ENCODE measurements at regions not wholly inside any gene's neighbourhood (a gene's known extent, or its start where the extent isn't known, plus 50 kb on each side); places are given as distances from the start of the nearest gene placed in this dataset.

- no peak overlapping the region for H3K27ac Mint-ChIP-seq
- no peaks in the 10 kb centered on the region for H3K4me1 Mint-ChIP-seq
- no peaks in the 10 kb centered on the region for H3K9me3 ChIP-seq (ENCODE audit: control insufficient read depth, insufficient read depth, low read length)
- intact Hi-C loops (cut with micrococcal nuclease), result no loop called here
- H3K4me3 ChIP-seq (ENCODE audit: low read length), result no peak overlapping the region
- peaks cover 0 to 3% of the 10 kb centered on the region in 2 donors for H3K9me3 Mint-ChIP-seq
- no peaks in the 10 kb centered on the region for H3K36me3 ChIP-seq (ENCODE audit: control insufficient read depth, insufficient read depth, low read length)
- DNase-seq (no peak), ATAC-seq (no peak)
- no peak overlapping the region for H3K27ac ChIP-seq (ENCODE audit: low read length)
- no peaks in the 10 kb centered on the region for H3K27me3 ChIP-seq (ENCODE audit: control insufficient read depth, insufficient read depth, low read length)
- peaks cover 4 to 13% of the 10 kb centered on the region in 2 donors for H3K27me3 Mint-ChIP-seq (ENCODE audit: low read depth in 2 of 2)
- no peaks in the 10 kb centered on the region for H3K36me3 Mint-ChIP-seq
- no CpG with 5 or more reads among the region's 1 CpG for WGBS (ENCODE audit: insufficient coverage)
- no peak for TF ChIP-seq CTCF (IDR thresholded peaks at IDR 0.05)
- H3K4me1 ChIP-seq (ENCODE audit: control insufficient read depth, insufficient read depth, low read length), result no peaks in the 10 kb centered on the region
- H3K4me3 Mint-ChIP-seq, result no peak overlapping the region
These were observed 113.4 kb upstream of the CARMIL1 start for GRCh38 chr6:25165800-25166199.

GRCh38 chr6:25166955-25167748 is 112.0 kb upstream of the CARMIL1 start:
- Histone ChIP-seq H3K27ac (ENCODE audit: low read length) (no peak overlapping the region), H3K4me1 (ENCODE audit: control insufficient read depth, insufficient read depth, low read length) (no peaks in the 10 kb centered on the region), H3K36me3 (ENCODE audit: control insufficient read depth, insufficient read depth, low read length) (no peaks in the 10 kb centered on the region), H3K9me3 (ENCODE audit: control insufficient read depth, insufficient read depth, low read length) (no peaks in the 10 kb centered on the region), H3K27me3 (ENCODE audit: control insufficient read depth, insufficient read depth, low read length) (no peaks in the 10 kb centered on the region), H3K4me3 (ENCODE audit: low read length) (no peak overlapping the region)
- Mint-ChIP-seq H3K27me3 (ENCODE audit: low read depth in 2 of 2) (peaks cover 4 to 13% of the 10 kb centered on the region in 2 donors), H3K27ac (no peak overlapping the region), H3K9me3 (no peaks in the 10 kb centered on the region), H3K36me3 (no peaks in the 10 kb centered on the region), H3K4me3 (no peak overlapping the region), H3K4me1 (no peaks in the 10 kb centered on the region)
- DNase-seq (no peak), ATAC-seq (no peak)
- TF ChIP-seq CTCF (IDR thresholded peaks at IDR 0.05), result no peak
- 72% methylated on average over 4 of the region's 6 CpGs for WGBS (ENCODE audit: insufficient coverage)
- intact Hi-C loops (cut with micrococcal nuclease), result no loop called here

GRCh38 chr6:25167961-25168360 is 111.2 kb upstream of the CARMIL1 start:
- Mint-ChIP-seq H3K9me3 (no peaks in the 10 kb centered on the region), H3K27ac (no peak overlapping the region), H3K36me3 (no peaks in the 10 kb centered on the region), H3K27me3 (ENCODE audit: low read depth in 2 of 2) (peaks cover 4 to 13% of the 10 kb centered on the region in 2 donors), H3K4me1 (peaks cover 0 to 4% of the 10 kb centered on the region in 2 donors), H3K4me3 (no peak overlapping the region)
- no peak for ATAC-seq
- no peaks in the 10 kb centered on the region for H3K36me3 ChIP-seq (ENCODE audit: control insufficient read depth, insufficient read depth, low read length)
- WGBS (ENCODE audit: insufficient coverage), result 88% methylated on average over 1 of the region's 1 CpG
- intact Hi-C loops (cut with micrococcal nuclease), result no loop called here
- no peaks in the 10 kb centered on the region for H3K4me1 ChIP-seq (ENCODE audit: control insufficient read depth, insufficient read depth, low read length)
- H3K27ac ChIP-seq (ENCODE audit: low read length), result no peak overlapping the region
- no peak for DNase-seq
- no peak overlapping the region for H3K4me3 ChIP-seq (ENCODE audit: low read length)
- no peaks in the 10 kb centered on the region for H3K27me3 ChIP-seq (ENCODE audit: control insufficient read depth, insufficient read depth, low read length)
- no peaks in the 10 kb centered on the region for H3K9me3 ChIP-seq (ENCODE audit: control insufficient read depth, insufficient read depth, low read length)
- TF ChIP-seq CTCF (IDR thresholded peaks at IDR 0.05), result no peak

- 93% methylated on average over 3 of the region's 3 CpGs for WGBS (ENCODE audit: insufficient coverage)
- H3K27ac Mint-ChIP-seq, result no peak overlapping the region
- H3K4me1 ChIP-seq (ENCODE audit: control insufficient read depth, insufficient read depth, low read length), result no peaks in the 10 kb centered on the region
- no peak for TF ChIP-seq CTCF (IDR thresholded peaks at IDR 0.05)
- intact Hi-C loops (cut with micrococcal nuclease), result no loop called here
- H3K4me3 ChIP-seq (ENCODE audit: low read length), result no peak overlapping the region
- H3K4me3 Mint-ChIP-seq, result no peak overlapping the region
- H3K27ac ChIP-seq (ENCODE audit: low read length), result no peak overlapping the region
- no peaks in the 10 kb centered on the region for H3K36me3 Mint-ChIP-seq
- DNase-seq (no peak), ATAC-seq (no peak)
- peaks cover 0 to 6% of the 10 kb centered on the region in 2 donors for H3K4me1 Mint-ChIP-seq
- H3K27me3 ChIP-seq (ENCODE audit: control insufficient read depth, insufficient read depth, low read length), result no peaks in the 10 kb centered on the region
- H3K9me3 Mint-ChIP-seq, result no peaks in the 10 kb centered on the region
- H3K36me3 ChIP-seq (ENCODE audit: control insufficient read depth, insufficient read depth, low read length), result no peaks in the 10 kb centered on the region
- H3K9me3 ChIP-seq (ENCODE audit: control insufficient read depth, insufficient read depth, low read length), result no peaks in the 10 kb centered on the region
- peaks cover 4 to 13% of the 10 kb centered on the region in 2 donors for H3K27me3 Mint-ChIP-seq (ENCODE audit: low read depth in 2 of 2)
These were observed 110.5 kb upstream of the CARMIL1 start for GRCh38 chr6:25168637-25169036.

Data from natural killer cell (primary cell).